Smooth muscle cell (in vitro differentiated cells): ENCODE measurements at regions not wholly inside any gene's neighbourhood (a gene's known extent, or its start where the extent isn't known, plus 50 kb on each side); places are given as distances from the start of the nearest gene placed in this dataset.

Experiments
- DNase-seq: peaks from one replicate; lab custom pipeline; 2025; ENCODE audit not compliant: unreplicated experiment; lab: John Stamatoyannopoulos, UW
- H2AFZ ChIP-seq: fragments of 200-600 bp; sonication (generic); 2 replicates; pipeline ENCODE4 v1.6.0; 2016; ENCODE audit warnings: antibody characterized with exemption, low read depth, mild to moderate bottlenecking
- H3F3A ChIP-seq: fragments of 200-600 bp; sonication (generic); 2 replicates; pipeline ENCODE4 v1.6.0; 2017; ENCODE audit warnings: antibody characterized with exemption, low read depth
- H3K27ac ChIP-seq: fragments of 200-600 bp; sonication (generic); 2 replicates; pipeline ENCODE4 v1.5.1; 2016; ENCODE audit warnings: low read depth, mild to moderate bottlenecking
- H3K27me3 ChIP-seq: fragments of 200-600 bp; sonication (generic); 2 replicates; pipeline ENCODE4 v1.6.1; 2016; ENCODE audit warnings: low read depth, mild to moderate bottlenecking
- H3K36me3 ChIP-seq: fragments of 200-600 bp; sonication (generic); 2 replicates; pipeline ENCODE4 v1.5.1; 2016; ENCODE audit warnings: low read depth
- H3K4me1 ChIP-seq: fragments of 200-600 bp; sonication (generic); 2 replicates; pipeline ENCODE4 v1.5.1; 2016; ENCODE audit warnings: low read depth
- H3K4me2 ChIP-seq: fragments of 200-600 bp; sonication (generic); 2 replicates; pipeline ENCODE4 v1.6.0; 2016; ENCODE audit warnings: mild to moderate bottlenecking
- H3K4me3 ChIP-seq: fragments of 200-600 bp; sonication (generic); 2 replicates; pipeline ENCODE4 v1.5.1; 2016; ENCODE audit warnings: mild to moderate bottlenecking
- H3K79me2 ChIP-seq: fragments of 200-600 bp; sonication (generic); 2 replicates; pipeline ENCODE4 v1.6.0; 2016; ENCODE audit warnings: low read depth, mild to moderate bottlenecking
- H3K9ac ChIP-seq: fragments of 200-600 bp; sonication (generic); 2 replicates; pipeline ENCODE4 v1.6.0; 2016; ENCODE audit warnings: low read depth
- H3K9me3 ChIP-seq: fragments of 200-600 bp; sonication (generic); replicated peaks from 2 replicates; pipeline ENCODE4 v1.5.1; 2016; ENCODE audit warnings: low read depth
- H4K20me1 ChIP-seq: fragments of 200-600 bp; sonication (generic); 2 replicates; pipeline ENCODE4 v1.6.0; 2016; ENCODE audit warnings: low read depth
- WGBS: methylation state at CpG from one replicate; pipeline ENCODE4 v1.1.7; 2016; ENCODE audit warnings: low lambda C conversion rate; 5-methylcytosine and 5-hydroxymethylcytosine counted together
- TF ChIP-seq, protein P1 (sequence below): fragments of 200-600 bp; sonication (generic); IDR thresholded peaks from 2 replicates; pipeline ENCODE4 v1.5.1; 2017; ENCODE audit warnings: borderline replicate concordance, mild to moderate bottlenecking, antibody characterized with exemption; ENCODE audit not compliant: insufficient read depth, poor library complexity, severe bottlenecking

DNA sequence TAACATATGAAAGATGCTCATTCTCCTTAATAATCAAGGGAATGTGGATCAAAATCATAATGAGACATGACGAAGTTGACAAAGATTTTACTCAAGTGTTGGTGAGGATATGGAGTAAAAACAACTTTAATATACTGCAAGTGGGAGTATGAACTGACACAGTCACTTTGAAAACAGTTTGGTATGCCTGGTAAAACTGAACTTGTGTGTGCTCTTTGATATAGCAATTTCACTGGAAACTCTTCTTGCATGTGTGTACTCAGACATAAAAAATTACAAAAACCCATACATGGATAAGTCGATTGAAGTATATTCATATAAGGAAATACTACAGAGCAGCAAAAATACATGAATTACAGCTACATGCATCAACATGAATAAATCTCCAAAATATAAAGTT, 182.5 kb downstream of the NFKBIZ start:
- TF ChIP-seq, protein P1, sequence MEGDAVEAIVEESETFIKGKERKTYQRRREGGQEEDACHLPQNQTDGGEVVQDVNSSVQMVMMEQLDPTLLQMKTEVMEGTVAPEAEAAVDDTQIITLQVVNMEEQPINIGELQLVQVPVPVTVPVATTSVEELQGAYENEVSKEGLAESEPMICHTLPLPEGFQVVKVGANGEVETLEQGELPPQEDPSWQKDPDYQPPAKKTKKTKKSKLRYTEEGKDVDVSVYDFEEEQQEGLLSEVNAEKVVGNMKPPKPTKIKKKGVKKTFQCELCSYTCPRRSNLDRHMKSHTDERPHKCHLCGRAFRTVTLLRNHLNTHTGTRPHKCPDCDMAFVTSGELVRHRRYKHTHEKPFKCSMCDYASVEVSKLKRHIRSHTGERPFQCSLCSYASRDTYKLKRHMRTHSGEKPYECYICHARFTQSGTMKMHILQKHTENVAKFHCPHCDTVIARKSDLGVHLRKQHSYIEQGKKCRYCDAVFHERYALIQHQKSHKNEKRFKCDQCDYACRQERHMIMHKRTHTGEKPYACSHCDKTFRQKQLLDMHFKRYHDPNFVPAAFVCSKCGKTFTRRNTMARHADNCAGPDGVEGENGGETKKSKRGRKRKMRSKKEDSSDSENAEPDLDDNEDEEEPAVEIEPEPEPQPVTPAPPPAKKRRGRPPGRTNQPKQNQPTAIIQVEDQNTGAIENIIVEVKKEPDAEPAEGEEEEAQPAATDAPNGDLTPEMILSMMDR: no peak
- H3K4me1 ChIP-seq: no peaks in the 10 kb centered on the region
- 92% methylated on average over 2 of the region's 2 CpGs for WGBS

DNA sequence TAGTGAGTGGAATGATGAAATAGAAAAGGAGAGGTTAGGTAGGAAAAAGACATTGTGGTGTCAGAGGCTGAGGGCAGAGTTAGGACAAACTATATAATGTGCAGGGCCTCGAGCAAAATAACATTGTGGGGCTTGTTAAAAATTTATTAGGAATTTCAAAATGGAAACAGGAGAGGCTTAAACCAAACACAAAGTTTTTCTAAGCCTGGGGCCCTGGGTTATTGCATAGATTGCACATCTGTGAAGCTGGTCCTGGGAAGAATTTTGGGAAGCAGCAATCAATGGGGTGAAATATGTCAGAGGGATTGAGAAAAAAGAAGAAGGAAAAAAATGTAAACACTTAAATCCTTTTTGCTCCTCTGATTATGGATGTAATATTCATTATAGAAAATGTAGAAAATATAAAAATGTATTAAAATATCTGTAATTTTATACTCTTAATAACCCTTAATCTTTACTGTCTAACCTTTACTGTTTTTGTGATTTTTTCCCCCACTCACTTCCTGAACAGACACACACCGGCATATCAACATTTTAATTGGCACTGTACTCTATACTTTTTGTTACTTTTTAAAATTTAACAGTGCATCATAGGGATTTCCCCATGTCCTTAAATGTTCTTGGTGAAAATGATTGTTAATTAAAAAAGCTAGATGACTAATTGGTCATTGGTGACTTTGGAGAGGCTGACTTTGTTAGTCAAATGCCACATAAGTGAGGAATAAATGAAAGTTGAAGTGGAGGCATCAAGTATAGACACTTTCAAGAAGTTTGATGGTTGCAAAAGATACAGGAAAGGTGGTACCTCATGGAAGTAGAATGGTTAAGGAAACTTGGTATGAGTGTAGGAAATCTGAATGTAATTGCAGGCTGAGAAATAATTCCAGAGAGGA, 183.4 kb downstream of the NFKBIZ start:
- Histone ChIP-seq H3K36me3 (no peaks in the 10 kb centered on the region), H3K27me3 (no peaks in the 10 kb centered on the region), H4K20me1 (no peaks in the 10 kb centered on the region), H3K9ac (no peak overlapping the region), H3K9me3 (no peaks in the 10 kb centered on the region), H2AFZ (peak overlapping the region; percentile 10), H3K4me1 (no peaks in the 10 kb centered on the region), H3K4me3 (no peak overlapping the region), H3K4me2 (no peak overlapping the region), H3F3A (no peaks in the 10 kb centered on the region), H3K79me2 (no peaks in the 10 kb centered on the region), H3K27ac (no peak overlapping the region)
- DNase-seq: no peak
- 52% methylated on average over 2 of the region's 2 CpGs for WGBS
- TF ChIP-seq, protein P1: no peak

More for the DNA sequence above, 182.5 kb downstream of the NFKBIZ start:
- peak overlapping the region; percentile 10 for H2AFZ ChIP-seq
- no peak overlapping the region for H3K4me3 ChIP-seq
- H3K79me2 ChIP-seq: no peaks in the 10 kb centered on the region
- H3K27ac ChIP-seq: no peak overlapping the region
- no peak for DNase-seq
- no peaks in the 10 kb centered on the region for H3K9me3 ChIP-seq
- H3K9ac ChIP-seq: no peak overlapping the region
- H3K36me3 ChIP-seq: no peaks in the 10 kb centered on the region
- H3K4me2 ChIP-seq: no peak overlapping the region
- H3F3A ChIP-seq: no peaks in the 10 kb centered on the region
- H3K27me3 ChIP-seq: no peaks in the 10 kb centered on the region
- no peaks in the 10 kb centered on the region for H4K20me1 ChIP-seq

DNA sequence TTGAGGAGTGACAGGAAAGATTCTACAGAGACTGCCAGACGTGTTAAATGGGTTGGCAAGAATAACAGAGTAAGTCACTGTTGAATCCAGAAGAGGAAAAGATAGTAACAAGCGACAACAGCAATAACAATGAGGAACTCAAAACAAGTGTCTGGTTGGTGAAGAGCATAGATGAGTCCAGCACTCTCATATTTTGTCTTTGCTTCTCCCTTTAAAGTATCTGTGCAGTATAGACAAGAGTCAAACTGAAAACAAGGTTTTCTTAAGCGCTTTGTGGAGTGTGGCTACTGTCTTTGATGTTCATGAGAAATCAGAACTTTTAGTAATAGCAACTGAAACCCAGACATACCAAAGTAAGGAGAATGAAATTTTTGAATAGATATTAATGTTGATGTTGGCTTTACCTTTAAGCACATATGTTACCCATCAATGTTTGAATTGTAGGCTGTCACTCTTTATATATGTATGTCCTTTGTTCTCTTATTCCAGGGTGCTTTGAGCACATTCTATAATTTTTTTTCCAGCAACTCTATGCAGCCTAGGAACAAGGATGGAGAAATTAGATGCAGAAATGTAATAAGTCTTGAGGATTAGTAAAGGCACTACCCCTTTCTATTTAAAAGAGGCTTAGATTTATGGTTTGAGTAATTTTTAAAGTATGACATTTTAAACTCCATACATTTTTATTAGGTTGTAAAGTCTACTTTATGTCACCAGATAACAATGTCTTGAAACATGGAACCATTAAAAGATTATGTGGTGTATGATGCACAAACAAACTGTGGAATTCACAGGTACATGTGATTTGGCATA, 185.5 kb downstream of the NFKBIZ start:
- Histone ChIP-seq H3K9me3 (no peaks in the 10 kb centered on the region), H3K4me2 (no peak overlapping the region), H3K27ac (no peak overlapping the region), H3F3A (no peaks in the 10 kb centered on the region), H3K4me1 (no peaks in the 10 kb centered on the region), H2AFZ (peak overlapping the region; percentile 31), H3K79me2 (no peaks in the 10 kb centered on the region), H3K4me3 (no peak overlapping the region), H3K27me3 (no peaks in the 10 kb centered on the region), H3K36me3 (no peaks in the 10 kb centered on the region), H4K20me1 (no peaks in the 10 kb centered on the region), H3K9ac (no peak overlapping the region)
- 78% methylated on average over 3 of the region's 3 CpGs for WGBS
- no peak for DNase-seq
- TF ChIP-seq, protein P1: no peak
